ENCODE measurements at regions not wholly inside any gene's neighbourhood (a gene's known extent, or its start where the extent isn't known, plus 50 kb on each side); places are given as distances from the start of the nearest gene placed in this dataset.
"Not testable (repeated sequence)": the region's sequence is repeated elsewhere in the genome, so short reads cannot be mapped to it uniquely, and the experiment has no call there.

GRCh38 chr5:67857502-67857901 lies 358.1 kb upstream of the PIK3R1 start:
- Histone ChIP-seq H3K27ac (ENCODE audit: low read depth, low read length) (no peak overlapping the region), H3K9me3 (ENCODE audit: low read length) (no peaks in the 10 kb centered on the region), H3K4me1 (ENCODE audit: insufficient read depth, low read length) (no peaks in the 10 kb centered on the region), H3K36me3 (ENCODE audit: insufficient read depth, low read length) (no peaks in the 10 kb centered on the region), H3K27me3 (ENCODE audit: insufficient read depth, low read length, poor library complexity, severe bottlenecking) (no peaks in the 10 kb centered on the region), H3K4me3 (ENCODE audit: low read length) (no peak overlapping the region)
- POLR2A ChIA-PET = no interaction called here
- Mint-ChIP-seq H3K27ac (peak overlapping the region in 1 of 8 donors; percentile 15), H3K4me1 (no peaks in the 10 kb centered on the region), H3K36me3 (no peaks in the 10 kb centered on the region), H3K4me3 (no peak overlapping the region), H3K27me3 (peaks cover 0 to 3% of the 10 kb centered on the region in 2 donors), H3K9me3 (peaks cover 0 to 5% (median 0%) of the 10 kb centered on the region in 5 donors)
- CTCF ChIA-PET = no interaction called here
- DNase-seq = no peak

- H3K9me3 ChIP-seq (ENCODE audit: low read length) = no peaks in the 10 kb centered on the region
- H3K4me1 ChIP-seq (ENCODE audit: insufficient read depth, low read length) = no peaks in the 10 kb centered on the region
- peak overlapping the region in 1 of 8 donors; percentile 87 for H3K27ac Mint-ChIP-seq
- no peaks in the 10 kb centered on the region for H3K36me3 Mint-ChIP-seq
- peaks cover 0 to 5% (median 0%) of the 10 kb centered on the region in 5 donors for H3K9me3 Mint-ChIP-seq
- ChIA-PET CTCF (no interaction called here), POLR2A (interaction anchor here (0.6 kb wide), 1 partner anchor 69 kb away, joined by 3 read pairs; no protein-coding TSS in a partner anchor)
- H3K27me3 ChIP-seq (ENCODE audit: insufficient read depth, low read length, poor library complexity, severe bottlenecking) = no peaks in the 10 kb centered on the region
- H3K4me3 Mint-ChIP-seq = no peak overlapping the region
- H3K4me1 Mint-ChIP-seq = no peaks in the 10 kb centered on the region
- no peak overlapping the region for H3K27ac ChIP-seq (ENCODE audit: low read depth, low read length)
- no peak overlapping the region for H3K4me3 ChIP-seq (ENCODE audit: low read length)
- H3K36me3 ChIP-seq (ENCODE audit: insufficient read depth, low read length) = no peaks in the 10 kb centered on the region
- H3K27me3 Mint-ChIP-seq = peaks cover 0 to 3% of the 10 kb centered on the region in 2 donors
- no peak for DNase-seq
Measured at GRCh38 chr5:67855523-67855922, 360.0 kb upstream of the PIK3R1 start.

- H3K4me3 Mint-ChIP-seq; H3K27ac ChIP-seq (ENCODE audit: low read depth, low read length); H3K36me3 ChIP-seq (ENCODE audit: insufficient read depth, low read length); H3K36me3 Mint-ChIP-seq; H3K27ac Mint-ChIP-seq; H3K27me3 ChIP-seq (ENCODE audit: insufficient read depth, low read length, poor library complexity, severe bottlenecking); POLR2A ChIA-PET; DNase-seq; H3K9me3 ChIP-seq (ENCODE audit: low read length); H3K4me1 Mint-ChIP-seq; H3K4me1 ChIP-seq (ENCODE audit: insufficient read depth, low read length); H3K9me3 Mint-ChIP-seq; H3K4me3 ChIP-seq (ENCODE audit: low read length); CTCF ChIA-PET: not testable (repeated sequence)
- H3K27me3 Mint-ChIP-seq = peaks cover 9 to 10% of the 10 kb centered on the region in 2 donors
Measured at GRCh38 chr5:67850906-67851305, 364.6 kb upstream of the PIK3R1 start.

GRCh38 chr5:67844924-67845323 lies 370.6 kb upstream of the PIK3R1 start:
- Mint-ChIP-seq H3K4me1 (no peaks in the 10 kb centered on the region), H3K36me3 (no peaks in the 10 kb centered on the region), H3K9me3 (peaks cover 0 to 2% (median 0%) of the 10 kb centered on the region in 5 donors), H3K27ac (no peak overlapping the region), H3K27me3 (peaks cover 16 to 43% of the 10 kb centered on the region in 2 donors), H3K4me3 (no peak overlapping the region)
- H3K36me3 ChIP-seq (ENCODE audit: insufficient read depth, low read length) = no peaks in the 10 kb centered on the region
- H3K27ac ChIP-seq (ENCODE audit: low read depth, low read length) = no peak overlapping the region
- no peaks in the 10 kb centered on the region for H3K4me1 ChIP-seq (ENCODE audit: insufficient read depth, low read length)
- no peak for DNase-seq
- no peaks in the 10 kb centered on the region for H3K9me3 ChIP-seq (ENCODE audit: low read length)
- no peak overlapping the region for H3K4me3 ChIP-seq (ENCODE audit: low read length)
- ChIA-PET POLR2A (no interaction called here), CTCF (no interaction called here)
- no peaks in the 10 kb centered on the region for H3K27me3 ChIP-seq (ENCODE audit: insufficient read depth, low read length, poor library complexity, severe bottlenecking)

GRCh38 chr5:67842806-67843205 lies 372.8 kb upstream of the PIK3R1 start:
- no peak overlapping the region for H3K4me3 ChIP-seq (ENCODE audit: low read length)
- POLR2A ChIA-PET = no interaction called here
- H3K27ac ChIP-seq (ENCODE audit: low read depth, low read length) = no peak overlapping the region
- H3K36me3 Mint-ChIP-seq = no peaks in the 10 kb centered on the region
- H3K4me1 Mint-ChIP-seq = no peaks in the 10 kb centered on the region
- H3K4me1 ChIP-seq (ENCODE audit: insufficient read depth, low read length) = no peaks in the 10 kb centered on the region
- CTCF ChIA-PET = no interaction called here
- peaks cover 0 to 2% (median 0%) of the 10 kb centered on the region in 5 donors for H3K9me3 Mint-ChIP-seq
- H3K9me3 ChIP-seq (ENCODE audit: low read length) = no peaks in the 10 kb centered on the region
- DNase-seq = no peak
- peaks cover 16 to 43% of the 10 kb centered on the region in 2 donors for H3K27me3 Mint-ChIP-seq
- H3K27ac Mint-ChIP-seq = no peak overlapping the region
- no peak overlapping the region for H3K4me3 Mint-ChIP-seq
- H3K36me3 ChIP-seq (ENCODE audit: insufficient read depth, low read length) = no peaks in the 10 kb centered on the region
- no peaks in the 10 kb centered on the region for H3K27me3 ChIP-seq (ENCODE audit: insufficient read depth, low read length, poor library complexity, severe bottlenecking)

GRCh38 chr5:67837225-67837624 lies 378.3 kb upstream of the PIK3R1 start:
- H3K4me3 Mint-ChIP-seq; CTCF ChIA-PET; H3K4me1 ChIP-seq (ENCODE audit: insufficient read depth, low read length); POLR2A ChIA-PET; H3K27ac Mint-ChIP-seq; H3K9me3 Mint-ChIP-seq; DNase-seq; H3K27ac ChIP-seq (ENCODE audit: low read depth, low read length); H3K4me3 ChIP-seq (ENCODE audit: low read length); H3K36me3 ChIP-seq (ENCODE audit: insufficient read depth, low read length); H3K4me1 Mint-ChIP-seq; H3K27me3 ChIP-seq (ENCODE audit: insufficient read depth, low read length, poor library complexity, severe bottlenecking); H3K36me3 Mint-ChIP-seq; H3K9me3 ChIP-seq (ENCODE audit: low read length): not testable (repeated sequence)
- peaks cover 0 to 25% of the 10 kb centered on the region in 2 donors for H3K27me3 Mint-ChIP-seq

- H3K27ac Mint-ChIP-seq; H3K9me3 ChIP-seq (ENCODE audit: low read length); CTCF ChIA-PET; H3K4me1 Mint-ChIP-seq; H3K9me3 Mint-ChIP-seq; H3K4me3 ChIP-seq (ENCODE audit: low read length); H3K36me3 ChIP-seq (ENCODE audit: insufficient read depth, low read length); DNase-seq; H3K36me3 Mint-ChIP-seq; POLR2A ChIA-PET; H3K27me3 ChIP-seq (ENCODE audit: insufficient read depth, low read length, poor library complexity, severe bottlenecking); H3K4me3 Mint-ChIP-seq; H3K27ac ChIP-seq (ENCODE audit: low read depth, low read length); H3K4me1 ChIP-seq (ENCODE audit: insufficient read depth, low read length): not testable (repeated sequence)
- H3K27me3 Mint-ChIP-seq = peaks cover 0 to 23% of the 10 kb centered on the region in 2 donors
Measured at GRCh38 chr5:67836496-67836895, 379.1 kb upstream of the PIK3R1 start.

GRCh38 chr5:67831048-67831447 lies 384.5 kb upstream of the PIK3R1 start:
- ChIA-PET CTCF (no interaction called here), POLR2A (no interaction called here)
- H3K4me1 Mint-ChIP-seq = no peaks in the 10 kb centered on the region

GRCh38 chr5:67827541-67827940 lies 388.0 kb upstream of the PIK3R1 start:
- peaks cover 0 to 7% (median 4%) of the 10 kb centered on the region in 5 donors for H3K9me3 Mint-ChIP-seq
- no peaks in the 10 kb centered on the region for H3K9me3 ChIP-seq (ENCODE audit: low read length)
- no peak for DNase-seq
- no peak overlapping the region for H3K4me3 Mint-ChIP-seq
- peaks cover 0 to 8% of the 10 kb centered on the region in 2 donors for H3K27me3 Mint-ChIP-seq
- no peak overlapping the region for H3K27ac ChIP-seq (ENCODE audit: low read depth, low read length)
- H3K27me3 ChIP-seq (ENCODE audit: insufficient read depth, low read length, poor library complexity, severe bottlenecking) = no peaks in the 10 kb centered on the region
- H3K27ac Mint-ChIP-seq = no peak overlapping the region
- peaks cover 0 to 6% (median 0%) of the 10 kb centered on the region in 3 donors for H3K36me3 Mint-ChIP-seq
- ChIA-PET POLR2A (no interaction called here), CTCF (no interaction called here)
- no peak overlapping the region for H3K4me3 ChIP-seq (ENCODE audit: low read length)
- H3K4me1 Mint-ChIP-seq = no peaks in the 10 kb centered on the region
- H3K36me3 ChIP-seq (ENCODE audit: insufficient read depth, low read length) = no peaks in the 10 kb centered on the region
- H3K4me1 ChIP-seq (ENCODE audit: insufficient read depth, low read length) = no peaks in the 10 kb centered on the region

More at GRCh38 chr5:67831048-67831447, 384.5 kb upstream of the PIK3R1 start:
- Histone ChIP-seq H3K4me1 (ENCODE audit: insufficient read depth, low read length) (no peaks in the 10 kb centered on the region), H3K27ac (ENCODE audit: low read depth, low read length) (no peak overlapping the region), H3K27me3 (ENCODE audit: insufficient read depth, low read length, poor library complexity, severe bottlenecking) (no peaks in the 10 kb centered on the region), H3K4me3 (ENCODE audit: low read length) (no peak overlapping the region), H3K36me3 (ENCODE audit: insufficient read depth, low read length) (no peaks in the 10 kb centered on the region), H3K9me3 (ENCODE audit: low read length) (no peaks in the 10 kb centered on the region)
- H3K27me3 Mint-ChIP-seq = peaks cover 0 to 22% of the 10 kb centered on the region in 2 donors
- no peak overlapping the region for H3K27ac Mint-ChIP-seq
- H3K4me3 Mint-ChIP-seq = no peak overlapping the region
- H3K9me3 Mint-ChIP-seq = no peaks in the 10 kb centered on the region
- H3K36me3 Mint-ChIP-seq = no peaks in the 10 kb centered on the region
- DNase-seq = no peak

All from CD8-positive, alpha-beta memory T cell (primary cell).